ENCODE measurements at regions not wholly inside any gene's neighbourhood (a gene's known extent, or its start where the extent isn't known, plus 50 kb on each side); places are given as distances from the start of the nearest gene placed in this dataset.

GRCh38 chr4:41374490-41374889 is 117.8 kb downstream of the UCHL1 start:
- Histone ChIP-seq H3K9me3 (ENCODE audit: control insufficient read depth in 4 of 4, insufficient read depth in 3 of 4, low read length in 3 of 4) (peaks cover 0 to 5% (median 2%) of the 10 kb centered on the region in 4 donors), H3K9ac (ENCODE audit: insufficient read depth in 1 of 2, low read length in 2 of 2) (no peak overlapping the region), H3K27me3 (ENCODE audit: control insufficient read depth in 3 of 3, insufficient read depth in 3 of 3, low read length in 2 of 3) (no peaks in the 10 kb centered on the region), H3K4me3 (no peak overlapping the region), H3K27ac (ENCODE audit: low read depth in 1 of 2, low read length in 1 of 2) (peak overlapping the region in 1 of 2 donors; percentile 24), H3K36me3 (ENCODE audit: control insufficient read depth in 4 of 4, insufficient read depth in 4 of 4, low read length in 4 of 4) (no peaks in the 10 kb centered on the region), H3K4me1 (ENCODE audit: control insufficient read depth in 5 of 5, insufficient read depth in 5 of 5, low read length in 5 of 5) (peaks cover 0 to 18% (median 6%) of the 10 kb centered on the region in 5 donors)
- ATAC-seq (ENCODE audit: insufficient read depth, low FRiP score): no peak
- WGBS, 2 donors: 64 to 86% methylated on average over 3 of the region's 3 CpGs
- DNase-seq: no peak
- TF ChIP-seq CTCF (IDR thresholded peaks at IDR 0.05; ENCODE audit: control extremely low read depth, extremely low read depth): no peak

- Histone ChIP-seq H3K9ac (ENCODE audit: insufficient read depth in 1 of 2, low read length in 2 of 2) (no peak overlapping the region), H3K4me1 (ENCODE audit: control insufficient read depth in 5 of 5, insufficient read depth in 5 of 5, low read length in 5 of 5) (peaks cover 0 to 16% (median 2%) of the 10 kb centered on the region in 5 donors), H3K9me3 (ENCODE audit: control insufficient read depth in 4 of 4, insufficient read depth in 3 of 4, low read length in 3 of 4) (peaks cover 0 to 5% (median 2%) of the 10 kb centered on the region in 4 donors), H3K4me3 (no peak overlapping the region), H3K36me3 (ENCODE audit: control insufficient read depth in 4 of 4, insufficient read depth in 4 of 4, low read length in 4 of 4) (no peaks in the 10 kb centered on the region), H3K27me3 (ENCODE audit: control insufficient read depth in 3 of 3, insufficient read depth in 3 of 3, low read length in 2 of 3) (no peaks in the 10 kb centered on the region), H3K27ac (ENCODE audit: low read depth in 1 of 2, low read length in 1 of 2) (peak overlapping the region in 1 of 2 donors; percentile 24)
- DNase-seq (peak in 1 of 3 donors; percentile 45), ATAC-seq (ENCODE audit: insufficient read depth, low FRiP score) (peak; percentile 31)
- WGBS, 2 donors: 68 to 89% methylated on average over 7 of the region's 7 CpGs
- no peak for TF ChIP-seq CTCF (IDR thresholded peaks at IDR 0.05; ENCODE audit: control extremely low read depth, extremely low read depth)
Observed at GRCh38 chr4:41375561-41375960, 118.8 kb downstream of the UCHL1 start.

GRCh38 chr4:41377196-41377595 is 120.5 kb downstream of the UCHL1 start:
- DNase-seq (no peak), ATAC-seq (ENCODE audit: insufficient read depth, low FRiP score) (no peak)
- no peak for TF ChIP-seq CTCF (IDR thresholded peaks at IDR 0.05; ENCODE audit: control extremely low read depth, extremely low read depth)
- Histone ChIP-seq H3K4me3 (no peak overlapping the region), H3K27ac (ENCODE audit: low read depth in 1 of 2, low read length in 1 of 2) (no peak overlapping the region), H3K36me3 (ENCODE audit: control insufficient read depth in 4 of 4, insufficient read depth in 4 of 4, low read length in 4 of 4) (no peaks in the 10 kb centered on the region), H3K9ac (ENCODE audit: insufficient read depth in 1 of 2, low read length in 2 of 2) (no peak overlapping the region), H3K9me3 (ENCODE audit: control insufficient read depth in 4 of 4, insufficient read depth in 3 of 4, low read length in 3 of 4) (peaks cover 0 to 5% (median 2%) of the 10 kb centered on the region in 4 donors), H3K4me1 (ENCODE audit: control insufficient read depth in 5 of 5, insufficient read depth in 5 of 5, low read length in 5 of 5) (peaks cover 0 to 19% (median 14%) of the 10 kb centered on the region in 5 donors), H3K27me3 (ENCODE audit: control insufficient read depth in 3 of 3, insufficient read depth in 3 of 3, low read length in 2 of 3) (no peaks in the 10 kb centered on the region)
- 95% methylated on average over 3 of the region's 3 CpGs for WGBS, 2 donors

GRCh38 chr4:41379230-41379629 is 122.5 kb downstream of the UCHL1 start:
- peaks cover 0 to 5% (median 2%) of the 10 kb centered on the region in 4 donors for H3K9me3 ChIP-seq (ENCODE audit: control insufficient read depth in 4 of 4, insufficient read depth in 3 of 4, low read length in 3 of 4)
- WGBS, 2 donors: 91 to 95% methylated on average over 1 of the region's 1 CpG
- DNase-seq (no peak), ATAC-seq (ENCODE audit: insufficient read depth, low FRiP score) (no peak)
- H3K4me3 ChIP-seq: no peak overlapping the region
- no peaks in the 10 kb centered on the region for H3K36me3 ChIP-seq (ENCODE audit: control insufficient read depth in 4 of 4, insufficient read depth in 4 of 4, low read length in 4 of 4)
- peaks cover 5 to 31% (median 19%) of the 10 kb centered on the region in 5 donors for H3K4me1 ChIP-seq (ENCODE audit: control insufficient read depth in 5 of 5, insufficient read depth in 5 of 5, low read length in 5 of 5)
- H3K27ac ChIP-seq (ENCODE audit: low read depth in 1 of 2, low read length in 1 of 2): no peak overlapping the region
- no peaks in the 10 kb centered on the region for H3K27me3 ChIP-seq (ENCODE audit: control insufficient read depth in 3 of 3, insufficient read depth in 3 of 3, low read length in 2 of 3)
- TF ChIP-seq CTCF (IDR thresholded peaks at IDR 0.05; ENCODE audit: control extremely low read depth, extremely low read depth): no peak
- H3K9ac ChIP-seq (ENCODE audit: insufficient read depth in 1 of 2, low read length in 2 of 2): no peak overlapping the region
